ENCODE measurements at regions not wholly inside any gene's neighbourhood (a gene's known extent, or its start where the extent isn't known, plus 50 kb on each side); places are given as distances from the start of the nearest gene placed in this dataset.

GRCh38 chr3:160622263-160623045 lies 54.5 kb upstream of the ARL14 start:
- no peak for DNase-seq

- no peak for DNase-seq
Observed at GRCh38 chr3:160618878-160619277, 53.5 kb upstream of the KPNA4 start.

- DNase-seq, result no peak
Observed at GRCh38 chr3:160618363-160618762, 53.0 kb upstream of the KPNA4 start.

- DNase-seq, result no peak
Observed at GRCh38 chr3:160617636-160618035, 52.3 kb upstream of the KPNA4 start.

- peak; percentile 28 for DNase-seq
Observed at GRCh38 chr3:160616716-160617115, 51.3 kb upstream of the KPNA4 start.

GRCh38 chr3:160616311-160616710 lies 50.9 kb upstream of the KPNA4 start:
- DNase-seq, result no peak

Measured in fibroblast of skin of right quadriceps (primary cell).